Hippocampal formation (tissue), 2 donors: ENCODE measurements at regions not wholly inside any gene's neighbourhood (a gene's known extent, or its start where the extent isn't known, plus 50 kb on each side); places are given as distances from the start of the nearest gene placed in this dataset.
"Not testable (repeated sequence)": the region's sequence is repeated elsewhere in the genome, so short reads cannot be mapped to it uniquely, and the experiment has no call there.

Source experiments
- DNase-seq, 2 donors: peaks; one replicate each; lab custom pipeline; 2025; lab: John Stamatoyannopoulos, UW

DNA sequence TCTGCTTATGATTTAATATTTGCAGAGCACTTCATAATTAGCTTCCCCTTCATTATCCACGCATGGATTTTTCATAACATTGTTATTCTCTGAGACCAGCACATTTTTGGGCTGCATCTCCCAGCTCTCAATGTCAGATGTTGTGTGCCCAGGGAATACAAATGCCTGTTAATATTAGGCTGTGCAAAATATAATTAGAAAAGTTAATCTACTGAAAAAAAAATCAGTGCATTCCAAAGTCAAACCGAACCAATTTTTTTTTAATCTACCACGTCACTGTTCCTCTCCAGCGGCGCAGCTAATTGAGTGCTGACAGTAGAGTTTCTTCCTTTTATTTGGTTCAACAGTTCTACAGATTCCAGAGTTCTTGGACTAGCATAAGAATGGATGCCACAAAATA, 191.0 kb upstream of the RGS6 start:
- DNase-seq: no peak

DNA sequence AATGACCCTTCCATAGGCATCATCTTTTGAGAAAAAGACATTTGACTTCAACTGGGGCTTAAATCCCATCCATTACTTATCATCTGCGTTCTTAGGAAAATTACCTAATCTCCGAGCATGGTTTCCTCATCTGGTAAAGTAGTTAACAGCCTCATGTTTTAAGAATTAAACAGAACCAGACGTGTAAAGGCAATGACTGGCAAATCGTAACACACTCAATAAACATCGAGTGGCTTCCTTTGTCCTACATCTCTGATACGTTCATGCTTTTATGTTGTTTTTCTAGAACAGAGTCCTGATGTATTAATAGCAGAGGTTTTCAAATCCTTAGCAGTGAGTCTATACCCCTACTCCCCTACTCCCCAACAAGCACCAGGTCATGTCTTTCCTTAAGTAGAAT, 189.7 kb upstream of the RGS6 start:
- DNase-seq: no peak

DNA sequence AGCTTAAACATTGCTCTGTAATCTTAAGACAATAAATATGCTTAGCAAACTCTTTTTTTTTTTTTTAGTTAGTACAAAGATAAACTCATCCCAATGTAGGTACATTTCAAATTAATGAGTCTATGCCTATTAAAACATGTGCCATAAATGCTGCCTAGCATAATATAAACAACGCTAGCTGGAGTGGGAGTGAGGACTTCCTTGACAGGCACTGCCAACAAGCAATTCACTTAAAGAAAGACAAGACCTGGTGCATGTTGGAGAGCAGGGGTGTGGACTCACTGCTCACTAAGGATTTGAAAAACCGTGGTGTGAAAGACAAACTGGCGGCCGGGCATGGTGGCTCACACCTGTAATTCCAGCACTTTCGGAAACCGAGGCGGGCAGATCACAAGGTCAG, 187.2 kb upstream of the RGS6 start:
- DNase-seq: no peak

DNA sequence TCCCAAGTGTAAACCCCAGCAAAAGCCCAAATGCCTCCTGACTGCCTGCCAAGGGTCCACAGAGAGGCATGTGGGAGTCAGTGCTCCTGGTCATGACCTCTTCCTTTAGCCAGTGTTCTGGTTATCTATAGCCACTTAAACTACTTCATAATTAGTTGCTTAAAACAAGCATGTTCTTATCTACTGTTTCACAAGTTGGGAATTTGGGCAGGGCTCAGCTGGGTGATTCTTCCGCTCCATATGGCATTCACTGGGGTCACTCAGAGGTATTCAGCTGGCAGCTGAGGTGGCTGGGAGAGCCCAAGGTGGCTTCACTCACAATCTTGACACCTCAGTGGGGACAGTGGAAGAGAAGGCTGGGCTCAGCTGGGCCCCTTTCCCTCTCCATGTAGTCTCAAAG, 184.0 kb upstream of the RGS6 start:
- no peak for DNase-seq

DNA sequence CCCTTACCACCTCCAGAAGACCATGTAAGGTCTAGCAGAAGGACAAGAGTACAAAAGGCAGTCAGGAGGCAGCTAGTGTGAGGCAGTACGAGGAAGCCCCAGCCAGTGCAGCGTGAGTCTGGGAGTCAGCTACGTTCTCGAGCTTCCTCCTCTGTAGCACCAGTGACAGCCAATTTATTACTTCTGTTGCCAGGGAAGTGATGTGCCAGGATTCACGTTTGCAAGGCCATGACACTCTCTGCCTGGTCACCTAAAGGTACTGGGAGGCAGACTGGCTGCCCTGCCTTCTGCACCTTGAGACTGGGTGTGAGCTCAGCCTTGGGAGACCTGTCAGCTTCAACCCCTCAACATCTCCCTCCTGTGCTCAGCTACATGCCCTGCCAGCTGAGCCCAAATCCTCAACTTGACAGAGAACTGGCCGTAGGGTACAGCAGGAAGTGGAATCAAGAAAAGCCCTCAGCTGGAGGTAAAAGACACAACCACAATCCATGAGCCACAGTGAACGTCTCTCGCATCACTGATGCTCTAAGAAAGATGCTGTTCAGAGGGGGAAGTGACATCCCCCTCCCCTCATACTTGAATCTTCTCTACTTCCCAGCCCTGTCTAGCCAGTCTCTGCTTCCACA, 182.5 kb upstream of the RGS6 start:
- no peak for DNase-seq

DNA sequence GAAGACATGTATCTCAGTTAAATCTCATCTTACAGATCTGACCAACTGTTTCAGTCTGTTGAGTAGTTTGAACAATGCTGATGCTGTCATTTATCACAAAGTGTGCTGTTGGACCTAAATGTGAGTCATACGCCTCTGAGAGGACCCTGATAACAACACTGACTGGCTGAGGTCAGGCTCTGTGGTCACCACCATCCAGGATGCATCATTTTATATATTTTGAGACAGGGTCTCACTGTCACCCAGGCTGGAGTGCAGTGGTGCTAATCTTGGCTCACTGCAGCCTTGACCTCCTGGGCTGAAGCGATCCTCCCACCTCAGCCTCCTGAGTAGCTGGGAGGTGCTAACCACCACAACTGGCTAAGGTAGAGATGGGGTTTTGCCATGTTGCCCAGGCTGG, 181.0 kb upstream of the RGS6 start:
- no peak for DNase-seq

DNA sequence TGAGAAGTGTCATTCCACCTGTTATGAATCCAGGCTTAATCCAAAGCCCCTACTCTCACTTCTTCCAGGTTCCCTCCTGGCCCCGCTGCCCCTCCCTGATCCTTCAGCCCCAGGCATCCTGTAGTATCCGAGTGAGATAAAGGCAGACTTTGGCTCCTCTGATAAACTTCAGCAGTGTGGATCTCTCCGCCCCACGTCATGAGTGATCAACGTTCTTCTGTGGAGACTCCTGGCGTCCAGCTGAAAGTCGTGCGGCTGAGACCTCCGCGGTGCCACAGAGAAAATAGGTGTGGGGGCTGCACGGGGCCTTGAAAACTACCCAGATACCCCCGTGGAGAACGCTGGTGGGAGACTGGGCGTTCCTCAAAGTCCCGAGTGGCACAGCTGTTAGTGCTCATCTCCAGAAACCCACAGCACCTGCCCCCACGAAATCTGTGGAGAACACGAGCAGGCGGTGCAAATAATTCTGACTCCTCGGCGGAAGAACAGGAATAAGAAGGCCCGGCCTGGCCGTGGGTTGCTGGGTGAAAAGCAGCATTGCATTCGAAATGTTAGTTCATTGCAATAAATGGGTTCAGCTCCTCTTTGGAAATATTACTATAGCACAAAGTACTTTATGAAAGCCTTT, 180.0 kb upstream of the RGS6 start:
- no peak for DNase-seq

DNA sequence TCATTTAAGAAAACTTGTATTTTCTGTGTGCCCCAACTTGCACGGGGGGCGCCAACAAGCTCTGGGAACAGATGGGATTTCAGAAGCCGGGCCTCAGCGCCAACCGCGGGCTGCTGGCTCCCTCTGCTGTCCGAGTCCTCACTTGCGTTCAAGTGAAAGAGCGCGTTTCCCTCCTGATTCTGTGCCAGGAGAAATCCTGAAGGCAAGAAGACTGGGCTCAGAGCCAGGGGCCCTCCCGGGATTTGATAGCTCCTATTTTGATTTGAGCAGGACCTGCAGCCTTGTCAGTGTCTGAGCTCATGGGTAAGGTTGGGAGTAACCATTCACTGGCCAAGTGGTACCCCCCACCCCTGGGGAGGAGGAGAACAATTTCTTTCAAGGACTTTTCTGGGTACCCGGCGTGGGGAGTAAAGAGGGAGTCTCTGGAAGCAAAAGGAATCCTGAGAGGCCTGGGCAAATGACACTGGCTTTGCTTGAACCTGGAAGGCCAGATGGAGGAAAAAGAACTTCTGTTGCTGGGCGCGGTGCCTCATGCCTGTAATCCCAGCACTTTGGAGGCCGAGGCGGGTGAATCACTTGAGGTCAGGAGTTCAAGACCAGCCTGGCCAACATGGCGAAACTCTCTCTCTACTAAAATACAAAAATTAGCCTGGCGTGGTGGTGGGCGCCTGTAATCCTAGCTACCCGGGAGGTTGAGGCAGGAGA, 179.0 kb upstream of the RGS6 start:
- peak; percentile 74 to 78 for DNase-seq

DNA sequence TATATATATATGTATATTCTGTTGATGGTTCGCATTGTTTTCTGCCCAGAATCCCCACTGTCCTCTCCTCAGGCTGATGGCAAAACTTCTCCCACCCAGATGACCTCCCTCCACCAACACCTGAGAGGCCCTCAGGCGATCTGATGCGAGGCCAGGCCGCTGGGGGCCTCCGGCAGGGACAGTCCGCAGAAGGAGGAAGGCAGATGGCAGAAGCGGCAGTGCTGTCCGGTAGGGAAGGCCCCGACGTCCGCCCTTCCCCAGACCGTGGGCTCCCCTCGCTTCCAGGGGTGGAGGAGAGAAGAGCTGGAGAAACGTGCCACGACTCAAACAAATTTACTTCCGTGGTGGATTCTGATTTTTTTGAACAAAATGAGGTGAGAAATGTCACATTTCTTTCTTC, 178.3 kb upstream of the RGS6 start:
- DNase-seq: no peak

DNA sequence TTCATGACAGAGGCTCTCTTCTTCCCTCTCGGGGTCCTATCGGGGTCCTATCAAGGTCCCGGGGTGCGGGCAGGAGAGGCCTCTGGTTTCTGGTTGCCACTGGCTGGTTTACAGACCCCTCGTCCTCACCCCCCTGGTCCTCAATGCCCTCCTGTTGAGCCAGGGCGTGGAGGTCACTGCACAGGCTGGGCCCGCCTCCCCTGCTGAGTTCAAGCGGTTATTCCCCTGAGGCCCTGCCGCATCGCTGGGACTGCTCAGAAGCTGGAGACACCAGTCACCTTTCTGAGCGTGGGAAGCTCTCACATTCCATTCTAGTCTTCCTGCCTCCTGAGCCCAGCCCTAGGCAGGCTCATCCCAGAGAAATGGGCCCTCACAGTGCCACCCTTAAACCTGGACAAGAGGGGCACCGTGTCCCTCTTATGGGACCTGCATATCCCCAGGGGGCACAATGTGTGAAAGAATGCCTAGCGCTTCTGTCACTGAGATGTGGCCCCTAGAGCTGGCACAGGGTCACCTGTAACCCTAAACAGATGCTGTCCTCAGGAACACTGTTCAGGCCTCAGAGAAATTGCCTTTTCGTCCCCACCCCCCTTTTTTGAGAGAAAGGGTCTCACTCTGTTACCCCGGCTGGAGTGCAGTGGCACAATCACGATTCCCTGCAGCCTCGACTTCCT, 177.7 kb upstream of the RGS6 start:
- DNase-seq: no peak

DNA sequence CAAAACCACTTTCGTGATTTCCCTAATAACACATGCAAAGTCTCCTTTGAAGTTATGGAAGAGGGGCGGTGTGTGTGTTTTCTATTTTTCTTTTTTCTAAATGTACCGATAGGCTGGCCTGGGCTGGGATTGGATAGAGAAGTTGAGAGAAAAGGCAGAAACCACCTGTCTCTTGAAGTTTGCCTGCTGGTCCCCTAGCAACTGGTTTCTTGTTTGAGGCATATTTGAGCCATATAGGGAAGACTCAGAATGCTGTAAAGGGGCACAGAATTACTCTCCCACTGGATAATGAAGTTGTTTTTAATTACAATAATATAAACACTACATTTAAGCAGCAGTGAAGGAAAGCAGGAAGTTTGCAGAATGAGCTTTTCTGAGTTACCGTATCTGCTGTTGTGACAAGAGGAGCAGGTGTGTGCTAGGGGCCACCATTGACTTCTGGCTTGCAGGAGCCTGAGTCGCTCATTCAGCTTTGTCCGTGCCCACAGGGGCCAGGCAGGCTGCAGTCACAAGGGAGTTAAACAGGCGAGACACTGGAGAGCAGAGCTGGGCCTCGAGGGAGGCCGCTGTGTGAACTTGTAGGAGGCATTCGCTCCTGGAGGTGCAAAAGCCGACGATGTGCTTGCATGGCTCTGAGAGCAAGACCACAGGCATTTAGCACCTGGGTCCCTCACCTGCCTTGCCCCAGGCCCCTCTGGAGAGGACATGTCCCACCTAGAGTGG, 173.8 kb upstream of the RGS6 start:
- DNase-seq: no peak

DNA sequence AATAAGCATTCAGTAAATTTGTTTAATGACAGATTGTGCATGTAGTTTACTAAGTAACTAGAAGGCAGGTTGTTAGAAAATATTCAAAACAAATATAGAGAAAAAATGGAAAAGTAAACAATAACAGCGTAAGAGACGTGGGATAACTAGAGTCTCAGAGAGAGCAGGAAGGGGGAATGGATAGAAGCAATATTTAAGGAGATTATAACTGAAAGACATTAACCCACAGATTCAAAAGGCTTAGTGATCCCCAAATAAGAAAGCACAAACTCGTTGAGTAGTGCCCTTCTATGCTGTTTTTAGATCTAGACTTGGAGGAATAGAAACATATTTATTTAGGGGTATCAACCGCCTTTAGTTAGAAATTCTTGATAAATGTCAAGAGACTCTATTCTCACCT, 169.7 kb upstream of the RGS6 start:
- no peak for DNase-seq

DNA sequence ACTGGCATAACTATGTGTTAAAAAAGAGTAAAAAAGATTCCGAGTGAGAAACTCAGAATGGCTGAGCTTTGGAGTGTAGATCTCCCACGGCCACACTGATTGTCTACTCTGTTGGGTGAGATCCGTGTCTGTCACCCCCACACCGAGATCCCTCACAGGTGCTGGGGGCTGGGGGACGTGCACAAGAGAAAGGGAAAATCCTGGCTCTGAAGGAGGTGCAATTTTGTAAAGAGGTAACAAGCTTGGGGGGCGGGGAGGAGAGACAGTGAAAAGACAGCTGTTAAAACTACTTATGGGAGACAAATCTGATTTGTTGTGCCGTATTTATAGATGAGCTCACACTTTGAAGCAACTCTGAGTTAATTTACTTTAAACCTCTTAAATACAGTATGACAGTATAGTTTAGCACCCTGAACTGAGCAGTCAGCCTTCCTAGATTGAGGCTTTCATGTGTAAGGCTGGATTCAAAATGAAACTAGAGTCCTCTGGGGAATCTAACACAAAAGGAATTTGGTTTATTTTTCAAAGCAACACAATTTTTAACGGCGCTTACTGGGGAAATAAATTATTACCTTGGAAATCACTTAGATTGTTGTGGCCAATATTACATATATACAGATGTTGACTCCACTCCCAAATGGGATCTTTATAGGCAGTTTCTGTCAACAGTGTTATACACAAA, 167.4 kb upstream of the RGS6 start:
- DNase-seq: no peak

DNA sequence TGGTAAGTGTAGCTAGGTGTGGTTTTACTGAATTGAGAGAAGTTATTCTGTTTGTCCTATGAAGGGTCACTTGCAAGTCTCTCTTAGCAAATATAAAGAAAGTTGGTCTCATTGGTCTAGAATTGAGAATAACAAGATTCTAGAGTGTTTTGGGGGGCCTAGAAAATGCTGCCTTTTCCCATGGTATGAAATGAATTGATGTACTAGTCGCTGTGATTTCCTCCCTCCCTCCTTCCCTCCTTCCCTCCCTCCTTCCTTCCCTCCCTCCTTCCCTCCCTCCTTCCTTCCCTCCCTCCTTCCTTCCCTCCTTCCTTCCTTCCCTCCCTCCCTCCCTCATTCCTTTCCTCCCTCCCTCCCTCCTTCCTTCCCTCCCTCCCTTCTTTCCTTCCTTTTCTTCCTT, 166.7 kb upstream of the RGS6 start:
- DNase-seq: no peak

DNA sequence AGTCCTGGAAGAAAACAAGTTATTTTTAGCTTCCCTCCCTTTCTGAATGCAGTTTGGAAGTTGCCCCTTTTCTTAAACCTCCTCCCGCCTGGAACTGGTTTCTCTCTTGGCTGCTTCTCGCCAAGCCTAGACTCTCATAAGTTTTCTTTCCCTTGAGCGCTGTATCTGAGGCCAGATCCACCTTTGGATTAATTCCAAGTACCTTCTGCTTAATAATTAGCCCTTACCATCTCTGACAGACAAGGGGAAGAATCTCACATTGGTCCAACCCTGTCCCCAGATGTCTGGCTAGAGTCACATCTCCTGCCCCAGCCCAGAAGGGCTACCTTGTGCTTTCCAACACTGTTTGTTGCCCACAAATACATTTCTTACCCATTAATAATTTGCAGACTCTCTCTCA, 161.8 kb upstream of the RGS6 start:
- no peak for DNase-seq

DNA sequence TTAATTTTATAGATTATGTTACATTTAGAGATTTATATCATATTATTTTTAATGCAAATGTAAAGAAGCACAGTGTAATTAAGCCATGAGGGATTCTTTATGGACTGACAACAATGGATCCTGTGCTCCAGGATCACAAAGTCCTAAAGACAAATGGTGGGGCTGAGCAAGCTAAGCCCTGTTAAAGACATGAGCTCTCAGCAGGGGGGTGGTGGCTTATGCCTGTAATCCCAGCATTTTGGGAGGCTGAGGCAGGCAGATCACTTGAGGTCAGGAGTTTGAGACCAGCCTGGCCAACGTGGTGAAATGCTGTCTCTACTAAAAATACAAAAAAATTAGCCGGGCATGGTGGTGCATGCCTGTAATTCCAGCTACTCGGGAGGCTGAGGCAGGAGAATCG, 160.8 kb upstream of the RGS6 start:
- DNase-seq: not testable (repeated sequence)

DNA sequence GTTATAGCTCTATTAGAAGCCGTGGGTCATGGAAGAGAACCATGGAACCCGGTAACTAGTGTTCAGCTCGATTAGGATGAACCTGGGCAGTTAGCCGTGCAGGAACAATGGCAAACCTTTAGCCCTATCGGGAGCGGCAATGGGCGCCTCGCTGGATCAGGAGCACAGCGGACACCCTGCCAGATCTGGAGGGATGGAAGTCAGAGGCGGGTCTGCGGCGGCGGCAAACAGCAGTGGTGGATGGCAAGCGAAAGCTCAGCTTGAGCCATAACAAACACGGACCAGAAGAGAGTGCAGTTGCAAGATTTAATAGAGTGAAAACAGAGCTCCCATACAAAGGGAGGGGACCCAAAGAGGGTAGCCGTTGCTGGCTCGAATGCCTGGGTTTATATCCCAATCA, 160.2 kb upstream of the RGS6 start:
- DNase-seq: not testable (repeated sequence)

DNA sequence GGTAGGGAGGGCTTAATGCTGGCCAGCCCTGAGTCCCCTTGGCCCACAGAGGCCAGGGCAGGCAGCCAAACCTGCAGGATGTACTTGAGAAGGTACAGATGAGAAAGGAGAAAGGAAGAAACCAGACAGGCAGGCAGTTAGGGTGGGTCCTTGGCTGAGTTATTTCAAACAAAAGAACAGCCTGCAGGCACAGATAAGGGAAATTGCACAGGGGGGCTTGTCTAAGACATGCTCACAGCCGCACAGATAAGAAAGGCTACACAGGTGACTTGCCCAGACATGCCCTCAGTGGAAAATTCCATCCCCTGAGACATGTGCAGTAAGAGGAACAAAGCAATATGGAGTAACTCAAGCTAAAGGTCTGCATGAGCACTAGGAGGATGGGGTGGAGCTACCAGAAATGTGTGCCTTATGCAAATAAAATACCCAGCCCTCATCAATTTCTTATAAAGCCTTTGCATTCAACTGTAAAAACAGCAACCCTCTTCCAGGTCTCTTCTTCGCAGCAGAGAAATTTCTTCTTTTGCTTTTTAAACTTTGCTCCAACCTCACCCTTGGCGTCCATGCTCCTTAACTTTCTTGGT, 158.2 kb upstream of the RGS6 start:
- DNase-seq: no peak

DNA sequence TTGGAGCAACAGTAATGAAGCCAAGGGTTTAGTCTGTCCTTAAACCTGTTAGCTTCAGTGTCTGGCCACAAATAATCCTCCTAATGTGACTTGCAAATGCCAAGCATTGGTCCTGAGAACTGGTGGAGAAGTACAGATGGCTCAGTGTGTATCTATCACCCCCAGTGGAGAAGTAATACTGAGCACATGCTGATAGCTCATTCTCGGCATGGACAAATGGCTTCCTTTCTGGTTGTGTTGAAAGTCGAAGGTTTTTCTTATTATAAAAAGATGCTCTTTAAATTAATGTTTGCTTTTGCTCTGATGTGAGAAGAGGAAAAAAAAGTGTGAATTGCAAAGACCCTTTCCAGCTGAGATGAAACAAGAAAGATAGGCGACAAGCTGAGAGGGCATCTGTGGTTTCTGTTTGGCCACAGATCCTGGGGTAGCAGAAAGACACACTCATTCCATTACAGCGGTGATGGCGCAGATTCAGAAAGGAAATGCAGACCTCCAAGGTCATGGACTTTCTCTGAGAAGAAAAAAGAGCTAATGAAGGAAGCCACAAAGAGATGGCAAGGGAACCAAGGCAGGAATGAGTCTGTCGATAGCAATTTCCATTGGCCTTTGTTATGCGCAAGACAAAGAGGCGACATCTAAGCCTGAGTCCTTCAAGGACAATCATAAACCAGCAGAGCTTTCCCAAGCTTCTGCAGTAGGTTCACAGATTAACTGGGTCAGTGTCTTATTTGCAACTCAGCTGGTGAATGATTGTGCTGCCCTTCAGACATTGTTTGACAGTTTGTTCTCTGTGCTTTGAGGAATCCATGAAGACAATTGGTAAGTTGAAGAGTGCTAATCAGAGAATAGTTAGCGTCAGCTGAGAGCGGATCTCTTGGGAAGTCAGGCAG, 155.5 kb upstream of the RGS6 start:
- DNase-seq: no peak

DNA sequence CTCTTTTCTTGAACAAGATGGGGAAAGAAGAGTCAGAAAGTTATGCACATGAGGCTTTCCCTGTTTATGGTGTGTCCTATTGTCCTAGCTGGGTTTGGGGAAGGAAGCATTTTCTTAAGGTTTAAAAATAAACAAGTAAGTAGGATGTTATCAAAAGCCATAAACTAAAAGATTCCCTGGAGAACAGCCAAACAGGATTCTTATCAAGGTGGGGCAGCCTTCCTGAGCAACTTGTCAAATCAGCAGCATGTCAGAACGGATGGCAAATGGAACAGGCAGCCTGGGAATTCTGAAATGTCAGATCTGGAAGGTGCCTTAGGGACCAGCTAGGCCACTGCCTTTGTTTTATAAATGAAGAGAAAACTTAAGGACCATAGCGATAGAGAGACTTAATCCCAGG, 152.2 kb upstream of the RGS6 start:
- no peak for DNase-seq
